ENCODE measurements at regions not wholly inside any gene's neighbourhood (a gene's known extent, or its start where the extent isn't known, plus 50 kb on each side); places are given as distances from the start of the nearest gene placed in this dataset.
"Not testable (repeated sequence)": the region's sequence is repeated elsewhere in the genome, so short reads cannot be mapped to it uniquely, and the experiment has no call there.

GRCh38 chr12:31890295-31891285 is 68.6 kb upstream of the RESF1 start:
- Histone ChIP-seq H3K9me1 (ENCODE audit: control insufficient read depth, extremely low read depth, insufficient read depth, low read length) (no peaks in the 10 kb centered on the region), H3K4me2 (ENCODE audit: control insufficient read depth, extremely low read depth, insufficient read depth, low read depth, low read length) (no peak overlapping the region), H3K27ac (ENCODE audit: control insufficient read depth, insufficient read depth, low read length) (no peak overlapping the region), H3K4me3 (ENCODE audit: control insufficient read depth in 2 of 3, extremely low read depth in 1 of 3, insufficient read depth in 2 of 3, low read depth in 1 of 3, low read length in 3 of 3) (no peak overlapping the region), H3K27me3 (ENCODE audit: control insufficient read depth, extremely low read depth, insufficient read depth, low read length) (no peaks in the 10 kb centered on the region), H3K9ac (ENCODE audit: control insufficient read depth, extremely low read depth, insufficient read depth, low read length) (no peak overlapping the region), H3K36me3 (ENCODE audit: control insufficient read depth in 2 of 2, extremely low read depth in 1 of 2, insufficient read depth in 2 of 2, low read length in 2 of 2) (no peaks in the 10 kb centered on the region), H3K79me2 (ENCODE audit: control insufficient read depth, insufficient read depth, low read length) (no peaks in the 10 kb centered on the region), H2AFZ (ENCODE audit: control insufficient read depth, low read length) (no peak overlapping the region), H3K4me1 (ENCODE audit: control insufficient read depth, extremely low read depth, insufficient read depth, low read length) (no peaks in the 10 kb centered on the region), H3K9me3 (ENCODE audit: control insufficient read depth, low read depth, low read length) (no peaks in the 10 kb centered on the region), H4K20me1 (ENCODE audit: control insufficient read depth, extremely low read depth, insufficient read depth, low read length) (no peaks in the 10 kb centered on the region)
- no peak for DNase-seq (ENCODE audit: low read depth, low spot score)
- TF ChIP-seq EZH2 (IDR thresholded peaks at IDR 0.05; ENCODE audit: low read length): no peak
- no peak for TF ChIP-seq CTCF (optimal IDR thresholded peaks at IDR 0.05 in 1 of 3, IDR thresholded peaks at IDR 0.05 in 1 of 3, conservative IDR thresholded peaks at IDR 0.05 in 1 of 3; ENCODE audit: extremely low read depth in 1 of 3, insufficient read depth in 2 of 3, low read length in 3 of 3)
- FAIRE-seq: no peak
- dilution Hi-C loops (cut with MboI; ENCODE audit: extremely low pct_ligation_motif_present, low sequenced_read_pairs): loop anchor here (10.0 kb wide), 1 partner anchor 54 kb away; no protein-coding TSS in a partner anchor

- H3K27me3 ChIP-seq (ENCODE audit: control insufficient read depth, extremely low read depth, insufficient read depth, low read length): no peaks in the 10 kb centered on the region
- no peaks in the 10 kb centered on the region for H3K9me1 ChIP-seq (ENCODE audit: control insufficient read depth, extremely low read depth, insufficient read depth, low read length)
- H3K27ac ChIP-seq (ENCODE audit: control insufficient read depth, insufficient read depth, low read length): no peak overlapping the region
- DNase-seq (ENCODE audit: low read depth, low spot score): no peak
- no peaks in the 10 kb centered on the region for H3K36me3 ChIP-seq (ENCODE audit: control insufficient read depth in 2 of 2, extremely low read depth in 1 of 2, insufficient read depth in 2 of 2, low read length in 2 of 2)
- dilution Hi-C loops (cut with MboI; ENCODE audit: extremely low pct_ligation_motif_present, low sequenced_read_pairs): no loop called here
- no peak overlapping the region for H3K9ac ChIP-seq (ENCODE audit: control insufficient read depth, extremely low read depth, insufficient read depth, low read length)
- no peaks in the 10 kb centered on the region for H3K79me2 ChIP-seq (ENCODE audit: control insufficient read depth, insufficient read depth, low read length)
- no peaks in the 10 kb centered on the region for H4K20me1 ChIP-seq (ENCODE audit: control insufficient read depth, extremely low read depth, insufficient read depth, low read length)
- no peak overlapping the region for H2AFZ ChIP-seq (ENCODE audit: control insufficient read depth, low read length)
- no peak overlapping the region for H3K4me2 ChIP-seq (ENCODE audit: control insufficient read depth, extremely low read depth, insufficient read depth, low read depth, low read length)
- no peak overlapping the region for H3K4me3 ChIP-seq (ENCODE audit: control insufficient read depth in 2 of 3, extremely low read depth in 1 of 3, insufficient read depth in 2 of 3, low read depth in 1 of 3, low read length in 3 of 3)
- TF ChIP-seq CTCF (optimal IDR thresholded peaks at IDR 0.05 in 1 of 3, IDR thresholded peaks at IDR 0.05 in 1 of 3, conservative IDR thresholded peaks at IDR 0.05 in 1 of 3; ENCODE audit: extremely low read depth in 1 of 3, insufficient read depth in 2 of 3, low read length in 3 of 3): no peak
- no peak for TF ChIP-seq EZH2 (IDR thresholded peaks at IDR 0.05; ENCODE audit: low read length)
- FAIRE-seq: no peak
- no peaks in the 10 kb centered on the region for H3K4me1 ChIP-seq (ENCODE audit: control insufficient read depth, extremely low read depth, insufficient read depth, low read length)
- H3K9me3 ChIP-seq (ENCODE audit: control insufficient read depth, low read depth, low read length): no peaks in the 10 kb centered on the region
These were observed 72.0 kb upstream of the RESF1 start for GRCh38 chr12:31887109-31887811.

- H3K9me3 ChIP-seq (ENCODE audit: control insufficient read depth, low read depth, low read length); H2AFZ ChIP-seq (ENCODE audit: control insufficient read depth, low read length); H3K4me2 ChIP-seq (ENCODE audit: control insufficient read depth, extremely low read depth, insufficient read depth, low read depth, low read length); H4K20me1 ChIP-seq (ENCODE audit: control insufficient read depth, extremely low read depth, insufficient read depth, low read length); dilution Hi-C loops (cut with MboI; ENCODE audit: extremely low pct_ligation_motif_present, low sequenced_read_pairs); H3K79me2 ChIP-seq (ENCODE audit: control insufficient read depth, insufficient read depth, low read length); H3K36me3 ChIP-seq (ENCODE audit: control insufficient read depth in 2 of 2, extremely low read depth in 1 of 2, insufficient read depth in 2 of 2, low read length in 2 of 2); H3K9me1 ChIP-seq (ENCODE audit: control insufficient read depth, extremely low read depth, insufficient read depth, low read length); DNase-seq (ENCODE audit: low read depth, low spot score); FAIRE-seq; H3K4me1 ChIP-seq (ENCODE audit: control insufficient read depth, extremely low read depth, insufficient read depth, low read length); H3K27me3 ChIP-seq (ENCODE audit: control insufficient read depth, extremely low read depth, insufficient read depth, low read length); H3K4me3 ChIP-seq (ENCODE audit: control insufficient read depth in 2 of 3, extremely low read depth in 1 of 3, insufficient read depth in 2 of 3, low read depth in 1 of 3, low read length in 3 of 3); H3K27ac ChIP-seq (ENCODE audit: control insufficient read depth, insufficient read depth, low read length); H3K9ac ChIP-seq (ENCODE audit: control insufficient read depth, extremely low read depth, insufficient read depth, low read length): not testable (repeated sequence)
These were observed 76.5 kb upstream of the RESF1 start for GRCh38 chr12:31882682-31883081.

Data from keratinocyte (primary cell).